Left ventricle myocardium inferior (tissue), 1 donor: ENCODE measurements at regions not wholly inside any gene's neighbourhood (a gene's known extent, or its start where the extent isn't known, plus 50 kb on each side); places are given as distances from the start of the nearest gene placed in this dataset.

Source experiments
- DNase-seq: peaks from one replicate; pipeline ENCODE4 v3.0.0-alpha.2; 2020
- H3K27ac ChIP-seq: fragments of 200-600 bp; replicated peaks from 2 replicates; pipeline ENCODE4 v1.8.0; 2021
- H3K27me3 ChIP-seq: fragments of 200-600 bp; 2 replicates; pipeline ENCODE4 v1.8.0; 2021; ENCODE audit warnings: low read depth
- H3K36me3 ChIP-seq: fragments of 200-600 bp; 2 replicates; pipeline ENCODE4 v1.8.0; 2021
- H3K4me1 ChIP-seq: fragments of 200-600 bp; 2 replicates; pipeline ENCODE4 v1.8.0; 2021
- H3K4me3 ChIP-seq: fragments of 200-600 bp; 2 replicates; pipeline ENCODE4 v1.8.0; 2021; ENCODE audit warnings: mild to moderate bottlenecking, moderate library complexity
- H3K9me3 ChIP-seq: fragments of 200-600 bp; replicated peaks from 2 replicates; pipeline ENCODE4 v1.8.0; 2021
- intact Hi-C: fragments of 100-400 bp; cut with micrococcal nuclease; formaldehyde crosslinking; loops from one replicate; pipeline ENCODE4 v1.11.0; 2022
- TF ChIP-seq, protein P1 (sequence below): fragments of 200-600 bp; IDR thresholded peaks from 2 replicates; pipeline ENCODE4 v1.8.0; 2021; ENCODE audit warnings: antibody characterized with exemption, mild to moderate bottlenecking, borderline replicate concordance
- donor health status: DM: no; HTN: yes; CAD: no; lungs with severe emphysema.

DNA sequence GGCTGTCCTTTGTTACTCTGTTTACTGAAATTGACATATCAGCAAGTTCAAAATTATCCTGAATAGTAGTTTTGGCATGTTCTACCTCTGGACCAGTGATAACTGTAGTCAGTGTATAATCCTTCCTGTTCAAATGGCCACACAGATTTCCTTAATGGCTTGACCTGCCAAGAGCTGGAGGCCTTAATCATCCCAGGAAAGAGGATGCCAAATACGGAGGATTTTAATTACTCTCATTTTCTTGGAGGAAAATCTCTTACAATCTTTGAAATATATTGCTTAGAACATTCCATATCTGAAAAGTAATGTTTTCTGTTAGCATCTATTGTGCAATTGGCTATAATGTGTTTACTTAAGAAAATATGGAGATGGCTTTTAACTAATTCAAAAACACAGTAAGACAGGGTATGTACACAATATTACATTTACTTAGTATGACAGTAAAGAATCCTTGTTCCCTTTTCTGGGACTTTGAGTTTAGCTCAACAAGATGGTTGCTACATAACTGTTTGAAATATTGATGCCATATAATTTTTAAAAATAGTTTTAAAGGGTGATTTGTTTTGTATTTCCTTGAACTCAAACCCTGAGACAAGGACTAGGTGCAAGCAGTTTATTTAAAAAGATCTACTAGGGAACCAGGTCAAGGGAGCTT is 68.9 kb upstream of the SELENOP start:
- TF ChIP-seq, protein P1, sequence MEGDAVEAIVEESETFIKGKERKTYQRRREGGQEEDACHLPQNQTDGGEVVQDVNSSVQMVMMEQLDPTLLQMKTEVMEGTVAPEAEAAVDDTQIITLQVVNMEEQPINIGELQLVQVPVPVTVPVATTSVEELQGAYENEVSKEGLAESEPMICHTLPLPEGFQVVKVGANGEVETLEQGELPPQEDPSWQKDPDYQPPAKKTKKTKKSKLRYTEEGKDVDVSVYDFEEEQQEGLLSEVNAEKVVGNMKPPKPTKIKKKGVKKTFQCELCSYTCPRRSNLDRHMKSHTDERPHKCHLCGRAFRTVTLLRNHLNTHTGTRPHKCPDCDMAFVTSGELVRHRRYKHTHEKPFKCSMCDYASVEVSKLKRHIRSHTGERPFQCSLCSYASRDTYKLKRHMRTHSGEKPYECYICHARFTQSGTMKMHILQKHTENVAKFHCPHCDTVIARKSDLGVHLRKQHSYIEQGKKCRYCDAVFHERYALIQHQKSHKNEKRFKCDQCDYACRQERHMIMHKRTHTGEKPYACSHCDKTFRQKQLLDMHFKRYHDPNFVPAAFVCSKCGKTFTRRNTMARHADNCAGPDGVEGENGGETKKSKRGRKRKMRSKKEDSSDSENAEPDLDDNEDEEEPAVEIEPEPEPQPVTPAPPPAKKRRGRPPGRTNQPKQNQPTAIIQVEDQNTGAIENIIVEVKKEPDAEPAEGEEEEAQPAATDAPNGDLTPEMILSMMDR, result no peak
- H3K27ac ChIP-seq, result no peak overlapping the region
- H3K27me3 ChIP-seq, result no peaks in the 10 kb centered on the region
- H3K4me1 ChIP-seq, result peaks cover 9% of the 10 kb centered on the region
- H3K9me3 ChIP-seq, result no peaks in the 10 kb centered on the region
- H3K4me3 ChIP-seq, result no peak overlapping the region
- H3K36me3 ChIP-seq, result no peaks in the 10 kb centered on the region
- intact Hi-C loops, result loop anchor here (5.0 kb wide), 1 partner anchor 73 kb away; no protein-coding TSS in a partner anchor
- DNase-seq, result no peak

DNA sequence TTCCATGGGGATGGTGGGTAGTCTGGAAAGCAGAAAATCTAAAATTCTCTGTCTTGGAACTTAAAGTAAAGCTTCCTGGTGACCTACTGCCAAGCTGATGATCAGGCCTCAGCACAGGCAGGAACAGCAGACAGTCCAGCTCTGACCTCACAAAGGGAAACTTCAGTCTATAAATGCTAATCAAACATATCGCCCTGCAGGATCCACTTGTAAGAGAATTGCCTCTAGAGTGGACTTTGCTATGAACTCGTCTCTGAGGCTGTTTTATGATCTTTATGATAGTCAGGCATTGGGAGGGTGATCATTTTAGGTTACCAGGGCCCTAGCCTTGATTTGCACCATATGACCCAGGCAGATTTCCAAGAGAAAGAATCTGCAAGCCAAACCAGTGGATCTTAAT is 67.6 kb upstream of the SELENOP start:
- H3K36me3 ChIP-seq, result no peaks in the 10 kb centered on the region
- no peaks in the 10 kb centered on the region for H3K27me3 ChIP-seq
- intact Hi-C loops, result no loop called here
- TF ChIP-seq, protein P1, result no peak
- H3K9me3 ChIP-seq, result no peaks in the 10 kb centered on the region
- H3K27ac ChIP-seq, result no peak overlapping the region
- no peak for DNase-seq
- H3K4me1 ChIP-seq, result peaks cover 10% of the 10 kb centered on the region
- no peak overlapping the region for H3K4me3 ChIP-seq

DNA sequence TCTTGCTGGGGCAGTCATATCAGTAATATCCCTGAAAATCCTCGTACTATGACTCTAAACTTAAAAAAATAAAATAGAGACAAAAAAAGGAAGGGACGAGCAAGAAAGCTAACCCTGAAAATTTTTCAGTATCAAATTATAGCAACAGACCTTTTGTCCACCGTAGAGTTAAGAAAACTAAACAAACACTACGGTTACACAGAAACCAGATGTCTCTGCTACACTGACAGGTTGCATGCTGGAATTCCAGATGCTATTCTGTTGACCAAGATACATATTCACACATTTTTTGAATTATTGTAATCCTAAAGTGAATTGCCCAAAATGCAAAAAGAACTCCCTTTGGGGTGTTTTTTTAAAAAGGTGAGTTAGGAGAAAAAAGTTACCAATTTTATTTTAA is 66.9 kb upstream of the SELENOP start:
- Histone ChIP-seq H3K4me1 (peaks cover 10% of the 10 kb centered on the region), H3K9me3 (no peaks in the 10 kb centered on the region), H3K4me3 (no peak overlapping the region), H3K36me3 (no peaks in the 10 kb centered on the region), H3K27me3 (no peaks in the 10 kb centered on the region), H3K27ac (no peak overlapping the region)
- intact Hi-C loops, result no loop called here
- DNase-seq, result no peak
- TF ChIP-seq, protein P1, result no peak

DNA sequence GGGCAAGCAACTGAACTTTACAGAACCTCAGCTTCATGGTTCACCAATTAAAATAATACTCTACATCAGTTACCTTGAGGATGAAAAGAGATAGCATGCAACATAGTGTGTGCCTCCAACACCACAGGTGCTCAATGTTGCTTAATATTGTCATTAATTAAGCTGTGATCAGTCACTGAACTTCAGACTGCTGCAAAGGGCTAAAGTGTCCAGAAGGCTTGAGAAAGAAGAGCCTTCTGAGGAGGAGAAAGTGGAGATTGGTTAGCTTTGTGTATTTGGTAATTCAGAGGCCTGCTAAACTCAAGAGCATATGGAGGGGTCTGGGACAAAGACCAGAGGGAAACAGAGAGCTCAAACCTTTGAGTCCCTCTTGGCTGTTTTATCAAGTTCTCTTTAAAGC is 66.3 kb upstream of the SELENOP start:
- H3K27ac ChIP-seq, result no peak overlapping the region
- intact Hi-C loops, result no loop called here

DNA sequence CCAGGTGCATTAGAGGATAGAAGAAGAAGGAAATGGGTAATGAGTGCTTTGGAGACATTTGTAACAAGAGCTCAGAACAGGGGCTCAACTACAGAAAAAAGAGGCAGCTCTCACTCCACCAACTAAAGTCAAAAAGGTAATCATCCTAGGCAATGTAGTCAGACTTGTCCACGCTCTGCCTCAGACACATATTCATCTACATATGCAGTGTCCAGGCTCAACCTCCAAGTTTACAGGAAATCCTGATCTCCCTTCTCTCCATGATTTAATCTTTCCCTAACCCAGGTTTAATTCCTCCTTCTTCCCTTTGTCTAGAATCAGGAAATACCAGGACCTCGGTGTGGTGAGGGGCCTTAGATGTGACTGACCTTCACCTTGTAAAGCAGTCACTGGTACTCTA is 65.7 kb upstream of the SELENOP start:
- DNase-seq, result no peak
- no peak overlapping the region for H3K27ac ChIP-seq
- H3K4me1 ChIP-seq, result peaks cover 10% of the 10 kb centered on the region
- intact Hi-C loops, result no loop called here
- no peaks in the 10 kb centered on the region for H3K27me3 ChIP-seq
- no peaks in the 10 kb centered on the region for H3K9me3 ChIP-seq
- TF ChIP-seq, protein P1, result no peak
- no peak overlapping the region for H3K4me3 ChIP-seq
- no peaks in the 10 kb centered on the region for H3K36me3 ChIP-seq

More for the DNA sequence above, 66.3 kb upstream of the SELENOP start:
- DNase-seq, result no peak
- TF ChIP-seq, protein P1, result no peak
- no peaks in the 10 kb centered on the region for H3K27me3 ChIP-seq
- H3K9me3 ChIP-seq, result no peaks in the 10 kb centered on the region
- H3K4me1 ChIP-seq, result peaks cover 10% of the 10 kb centered on the region
- H3K36me3 ChIP-seq, result no peaks in the 10 kb centered on the region
- no peak overlapping the region for H3K4me3 ChIP-seq
